NCI-H345 (cell line): ENCODE measurements at regions not wholly inside any gene's neighbourhood (a gene's known extent, or its start where the extent isn't known, plus 50 kb on each side); places are given as distances from the start of the nearest gene placed in this dataset.
"Not testable (repeated sequence)": the region's sequence is repeated elsewhere in the genome, so short reads cannot be mapped to it uniquely, and the experiment has no call there.

ENCODE experiments used
- DNase-seq: peaks from one replicate; lab custom pipeline; 2025; lab: John Stamatoyannopoulos, UW

DNA sequence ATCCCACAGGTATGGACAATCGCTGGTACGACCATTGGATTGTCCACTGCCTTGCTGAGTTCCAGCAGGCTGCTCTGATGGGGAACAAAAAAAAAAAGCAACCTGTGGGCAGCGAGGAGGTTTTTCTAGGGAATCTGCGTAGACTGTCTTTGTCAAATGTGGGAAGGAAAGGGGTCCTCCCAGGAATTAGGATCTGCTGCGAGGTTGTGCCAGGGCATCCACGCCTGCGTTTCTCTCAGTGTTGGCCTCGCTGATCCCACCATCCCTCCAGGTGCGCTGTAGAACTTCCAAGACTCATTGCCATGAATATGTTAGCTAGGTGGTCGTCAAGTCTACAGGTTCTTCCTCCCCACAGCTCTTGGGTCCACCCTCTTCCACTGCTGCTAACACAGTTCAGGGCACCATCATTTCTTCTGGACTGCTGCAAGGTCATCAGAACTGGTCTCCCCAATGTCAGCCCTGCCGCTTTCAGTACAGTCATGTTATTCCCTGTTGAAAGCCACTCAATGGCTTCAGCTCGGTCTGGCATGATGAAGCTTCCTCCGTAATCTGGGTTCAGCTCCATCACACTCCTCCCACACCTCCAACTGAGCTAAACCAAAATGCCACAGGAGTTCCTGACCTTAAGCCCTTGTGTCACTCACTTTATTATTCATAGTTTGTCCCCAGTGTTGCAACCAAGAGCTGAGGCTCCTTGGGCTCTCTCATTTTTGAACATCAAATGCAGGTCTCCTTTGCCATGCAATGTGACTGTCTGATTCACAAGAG lies 79.5 kb upstream of the DMRT1 start:
- DNase-seq: no peak

DNA sequence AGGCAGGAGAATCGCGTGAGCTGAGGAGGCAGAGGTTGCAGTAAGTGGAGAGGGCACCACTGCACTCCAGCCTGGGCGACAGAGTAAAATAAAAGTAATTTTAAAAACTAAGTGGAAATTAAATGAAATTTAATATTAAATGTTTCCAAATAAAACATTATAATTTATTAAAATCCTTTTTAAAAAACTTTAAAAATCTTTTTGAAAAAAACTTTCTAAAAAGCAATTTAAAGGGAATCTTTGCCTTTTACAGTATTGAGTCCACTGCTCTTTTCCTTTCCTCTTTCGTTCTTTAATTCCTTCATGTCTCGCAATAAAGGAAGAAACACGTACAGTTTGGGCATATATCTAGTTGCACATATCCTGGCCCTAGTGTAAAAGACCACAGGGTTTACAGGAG lies 77.8 kb upstream of the DMRT1 start:
- no peak for DNase-seq

DNA sequence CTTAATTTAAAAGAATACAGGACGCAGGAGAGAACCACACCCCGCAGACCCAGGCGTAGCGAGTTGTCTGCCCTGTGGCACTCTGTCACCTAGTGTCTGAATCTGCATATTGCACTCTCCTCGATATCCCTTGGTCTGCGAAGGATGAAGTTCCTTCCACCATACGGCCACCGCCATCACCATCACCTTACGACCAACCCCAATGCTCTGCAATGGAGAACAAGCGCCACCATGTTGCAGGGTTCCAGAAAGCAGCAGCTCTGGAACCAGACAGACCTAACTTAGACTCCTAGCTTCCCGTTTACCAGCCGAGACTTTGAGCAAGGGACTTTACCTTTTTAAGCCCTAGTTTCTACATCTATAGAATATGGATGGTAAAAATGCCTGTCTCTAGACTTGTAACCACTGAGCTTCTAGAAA lies 77.4 kb upstream of the DMRT1 start:
- DNase-seq: peak; percentile 38

DNA sequence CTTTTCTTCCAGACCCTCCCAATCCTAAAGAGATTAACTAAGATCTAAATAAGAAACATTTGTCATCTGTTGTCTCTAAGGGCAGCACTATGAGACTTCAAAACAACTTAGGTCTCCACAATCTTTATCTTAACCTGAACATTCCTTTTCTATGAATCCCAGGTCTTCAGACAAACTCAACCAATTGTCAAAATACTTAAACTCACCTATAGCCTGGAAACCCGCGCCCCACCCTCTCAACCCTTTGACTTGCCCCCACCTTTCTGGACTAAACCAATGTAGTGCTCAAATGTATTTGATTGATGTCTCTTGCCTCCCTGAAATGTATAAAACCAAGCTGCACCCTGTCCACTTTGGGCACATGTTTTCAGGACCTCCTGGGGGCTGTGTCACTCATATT lies 76.5 kb upstream of the DMRT1 start:
- no peak for DNase-seq

DNA sequence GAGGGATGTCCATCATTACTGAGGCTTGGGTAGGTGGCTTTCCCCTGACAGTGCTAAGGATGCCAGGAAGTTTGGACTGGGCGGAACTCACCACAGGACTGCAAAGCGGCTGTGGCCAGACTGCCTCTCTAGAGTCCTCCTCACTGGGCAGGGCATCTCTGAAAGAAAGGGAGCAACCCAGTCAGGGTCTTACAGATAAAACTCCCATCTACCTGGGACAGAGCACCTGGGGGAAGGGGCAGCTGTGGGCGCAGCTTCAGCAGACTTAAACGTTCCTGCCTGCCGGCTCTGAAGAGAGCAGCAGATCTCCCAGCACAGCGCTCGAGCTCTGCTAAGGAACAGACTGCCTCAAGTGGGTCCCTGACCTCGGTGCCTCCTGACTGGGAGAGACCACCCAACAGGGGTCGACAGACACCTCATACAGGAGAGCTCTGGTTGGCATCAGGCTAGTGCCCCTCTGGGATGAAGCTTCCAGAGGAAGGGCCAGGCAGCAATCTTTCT lies 74.4 kb upstream of the DMRT1 start:
- DNase-seq: not testable (repeated sequence)

DNA sequence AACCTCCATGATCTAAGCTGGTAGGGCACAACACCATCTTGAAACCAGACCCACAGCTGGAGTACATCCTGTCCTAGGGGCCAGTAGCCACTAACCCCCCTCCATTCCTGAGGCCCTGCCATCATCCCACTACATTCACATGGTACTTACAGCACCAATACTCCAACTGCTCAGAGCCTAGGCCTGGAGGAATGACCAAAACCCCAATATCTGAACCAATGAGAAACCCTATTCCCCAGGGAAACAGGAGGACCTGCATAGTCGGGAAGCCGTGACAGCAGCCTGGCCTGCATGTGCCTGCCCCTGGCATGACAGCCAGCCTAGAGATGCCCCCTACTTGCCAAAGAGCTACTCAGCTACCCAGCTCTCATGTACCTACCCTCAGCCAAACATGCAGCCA lies 65.4 kb upstream of the DMRT1 start:
- DNase-seq: no peak

DNA sequence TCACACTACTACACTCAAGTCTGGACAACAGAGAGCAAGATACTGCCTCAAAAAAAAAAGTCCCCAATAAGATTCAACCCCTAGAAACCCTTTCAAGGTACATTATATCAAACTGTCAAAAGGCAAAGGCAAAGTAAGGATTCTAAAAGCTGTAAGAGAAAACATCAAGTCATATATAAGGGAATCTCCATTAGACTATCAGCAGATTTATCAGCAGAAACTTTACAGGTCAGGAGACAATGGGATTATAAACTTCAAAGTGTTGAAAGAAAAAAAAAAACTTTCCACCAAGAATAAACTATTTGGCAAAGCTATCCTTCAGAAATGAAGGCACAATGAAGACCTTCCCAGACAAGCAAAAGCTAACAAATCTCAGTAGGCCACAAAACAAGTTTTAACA lies 63.5 kb upstream of the DMRT1 start:
- DNase-seq: no peak

DNA sequence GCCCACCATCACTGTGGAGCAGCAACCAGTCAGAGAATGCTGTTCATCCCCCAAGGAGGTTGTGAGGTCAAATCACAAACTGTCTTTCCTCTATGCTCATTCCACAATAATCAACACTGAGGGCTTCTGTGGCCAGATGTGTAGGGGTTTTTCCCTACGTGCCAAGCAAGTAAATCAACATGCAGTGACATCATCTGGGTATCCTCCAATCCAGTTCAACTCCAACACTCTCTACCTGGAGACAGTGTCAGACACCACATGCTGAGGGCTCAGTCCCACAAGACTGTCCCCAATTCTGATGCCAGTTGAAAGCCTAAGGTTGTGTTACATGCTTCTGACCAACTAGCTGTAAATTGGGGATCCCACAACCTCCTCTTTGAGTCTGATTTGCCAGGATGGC lies 57.3 kb upstream of the DMRT1 start:
- no peak for DNase-seq

DNA sequence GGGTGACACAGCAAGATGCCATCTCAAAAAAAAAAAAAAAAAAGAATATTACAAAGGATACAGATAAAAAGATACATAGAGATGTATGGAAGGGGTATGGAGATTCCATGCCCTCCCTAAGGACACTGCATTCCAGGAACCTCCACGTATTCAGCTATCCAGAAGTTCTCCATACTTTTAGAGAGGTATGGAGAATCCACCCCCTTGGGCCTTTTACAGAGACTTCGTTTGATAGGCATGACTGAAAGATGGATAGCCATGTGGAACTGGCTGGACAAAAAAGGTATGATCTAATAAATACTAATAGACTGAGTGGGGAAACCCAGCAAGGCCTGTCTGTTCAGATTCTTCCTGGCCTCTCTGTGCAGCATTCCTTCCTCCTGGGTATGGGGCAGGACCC lies 56.6 kb upstream of the DMRT1 start:
- DNase-seq: no peak

DNA sequence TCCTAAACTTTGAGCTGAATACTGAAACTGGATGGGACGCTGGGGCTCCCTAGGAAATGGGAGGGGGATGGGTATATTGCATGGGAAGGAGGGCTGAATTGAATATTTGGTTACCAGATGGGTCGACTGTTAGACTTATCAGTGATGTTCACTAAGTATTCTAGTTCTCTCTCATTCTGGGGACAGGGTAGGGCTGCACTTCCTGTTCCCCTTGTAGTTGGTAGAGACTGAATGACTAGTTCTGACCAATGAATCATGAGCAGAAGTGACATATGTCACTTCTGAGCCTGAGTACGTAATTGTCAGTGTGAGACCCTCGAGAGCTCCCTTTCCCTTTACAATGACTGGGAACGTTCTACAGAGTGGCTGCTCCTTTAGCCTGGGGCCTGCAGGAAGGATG lies 55.5 kb upstream of the DMRT1 start:
- DNase-seq: no peak

DNA sequence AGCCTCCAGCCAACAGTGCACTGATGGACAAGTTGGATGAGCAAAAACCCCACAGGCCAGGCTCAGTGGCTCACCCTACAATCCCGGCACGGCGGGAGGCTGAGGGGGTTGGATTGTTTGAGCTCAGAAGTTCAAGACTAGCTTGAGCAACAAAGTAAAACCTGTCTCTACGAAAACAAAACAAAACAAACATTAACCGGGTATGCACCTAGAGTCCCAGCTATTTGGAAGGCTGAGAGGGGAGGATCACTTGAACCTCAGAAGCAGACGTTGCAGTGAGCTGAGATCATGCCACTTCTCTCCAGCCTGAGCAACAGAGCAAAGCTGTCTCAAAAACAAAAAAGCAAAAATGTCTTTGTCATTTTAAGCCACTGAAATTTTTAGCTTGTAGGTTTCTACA lies 55.1 kb upstream of the DMRT1 start:
- DNase-seq: no peak

DNA sequence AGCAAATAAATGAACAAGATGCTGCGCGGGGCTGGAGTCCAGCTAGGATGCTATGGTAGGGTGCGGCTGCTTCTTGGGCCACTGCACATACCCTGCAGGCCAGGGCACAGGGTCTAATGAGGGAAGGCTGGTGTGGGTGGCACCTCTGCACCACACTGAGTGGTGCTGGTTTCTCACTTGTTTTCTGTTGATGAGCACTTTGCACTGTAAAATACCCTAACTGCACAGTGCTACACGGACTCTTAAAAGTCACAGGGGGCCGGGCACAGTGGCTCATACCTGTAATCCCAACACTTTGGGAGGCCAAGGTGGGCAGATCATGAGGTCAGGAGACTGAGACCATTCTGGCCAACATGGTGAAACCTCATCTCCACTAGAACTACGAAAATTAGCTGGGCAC lies 52.7 kb upstream of the DMRT1 start:
- no peak for DNase-seq
